ENCODE measurements at regions not wholly inside any gene's neighbourhood (a gene's known extent, or its start where the extent isn't known, plus 50 kb on each side); places are given as distances from the start of the nearest gene placed in this dataset.
A peak's percentile ranks its signal among the peaks of the same experiment; 100 is the strongest.
"Not testable (repeated sequence)": the region's sequence is repeated elsewhere in the genome, so short reads cannot be mapped to it uniquely, and the experiment has no call there.

DNA sequence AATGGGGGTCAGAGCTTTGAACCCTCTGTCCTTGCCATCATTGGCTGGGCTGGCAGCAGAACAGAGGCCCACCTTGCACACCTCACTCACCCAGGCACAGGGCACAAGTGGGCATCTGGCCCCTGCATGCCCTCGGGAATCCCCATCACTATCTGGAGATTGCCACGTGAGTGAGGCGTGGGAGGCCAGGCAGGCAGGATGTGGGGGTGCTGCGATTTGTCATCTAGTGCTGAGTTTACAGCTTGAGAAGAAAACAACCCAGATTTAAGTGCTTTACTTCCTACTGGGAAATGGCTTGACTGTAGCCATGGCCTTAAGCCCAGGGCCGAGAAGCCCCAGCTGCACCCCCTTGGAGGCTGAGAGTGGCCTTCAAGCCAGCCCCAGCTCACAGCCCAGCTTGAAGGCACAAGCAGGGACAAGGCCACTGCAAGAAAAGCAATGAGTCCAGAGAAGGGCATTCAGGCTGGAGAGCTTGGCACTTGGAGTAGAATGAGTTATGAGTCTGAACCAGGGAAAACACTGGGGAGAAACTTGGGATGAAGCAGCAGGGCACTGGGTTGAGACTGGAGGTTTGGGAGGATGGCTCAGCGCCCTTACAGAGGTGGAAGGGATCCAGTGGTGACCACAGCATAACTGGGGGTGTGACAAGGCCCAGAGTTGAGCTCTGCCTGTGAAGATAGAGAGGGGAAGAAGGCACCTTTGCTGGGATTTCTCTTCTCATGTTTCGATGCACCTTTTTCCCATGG lies 123.0 kb downstream of the CXCL12 start:
- TF ChIP-seq POLR2A (IDR thresholded peaks at IDR 0.05; ENCODE audit: low read depth, low read length): no peak; the same call in 1 of the 2 replicates
- TF ChIP-seq POLR2AphosphoS5 (IDR thresholded peaks at IDR 0.05; ENCODE audit: low read depth, low read length): no peak
- TF ChIP-seq TAF1 (IDR thresholded peaks at IDR 0.05; ENCODE audit: borderline replicate concordance, low read depth, low read length): 0 out of 2 replicates have a peak, but pooled peaks have one; percentile 12
- DNase-seq (ENCODE audit: insufficient read length) (no peak), FAIRE-seq (peak; percentile 94)

DNA sequence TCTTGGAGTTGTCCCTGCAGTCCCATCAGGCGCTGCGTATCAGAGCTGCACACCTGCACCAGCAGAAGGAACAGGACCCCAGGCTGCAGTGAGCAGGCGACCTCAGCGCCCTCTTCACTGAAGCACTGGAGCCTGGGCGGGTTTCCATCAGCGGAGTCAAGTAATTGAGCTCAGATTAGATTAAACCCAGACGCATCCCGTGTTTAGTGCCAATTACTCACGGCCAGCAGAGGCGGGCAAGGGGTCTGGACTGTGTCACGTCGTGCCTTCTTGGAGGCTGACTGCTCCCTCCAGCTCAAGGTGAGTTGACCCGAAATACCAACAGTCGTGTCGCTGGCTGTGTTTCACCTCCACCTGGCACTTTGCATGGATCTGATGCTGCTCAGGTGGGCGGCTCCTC lies 123.6 kb downstream of the CXCL12 start:
- no peak for FAIRE-seq
- DNase-seq (ENCODE audit: insufficient read length): no peak
- TF ChIP-seq TAF1 (IDR thresholded peaks at IDR 0.05; ENCODE audit: borderline replicate concordance, low read depth, low read length) (no peak), POLR2A (IDR thresholded peaks at IDR 0.05; ENCODE audit: low read depth, low read length) (no peak), POLR2AphosphoS5 (IDR thresholded peaks at IDR 0.05; ENCODE audit: low read depth, low read length) (no peak)

DNA sequence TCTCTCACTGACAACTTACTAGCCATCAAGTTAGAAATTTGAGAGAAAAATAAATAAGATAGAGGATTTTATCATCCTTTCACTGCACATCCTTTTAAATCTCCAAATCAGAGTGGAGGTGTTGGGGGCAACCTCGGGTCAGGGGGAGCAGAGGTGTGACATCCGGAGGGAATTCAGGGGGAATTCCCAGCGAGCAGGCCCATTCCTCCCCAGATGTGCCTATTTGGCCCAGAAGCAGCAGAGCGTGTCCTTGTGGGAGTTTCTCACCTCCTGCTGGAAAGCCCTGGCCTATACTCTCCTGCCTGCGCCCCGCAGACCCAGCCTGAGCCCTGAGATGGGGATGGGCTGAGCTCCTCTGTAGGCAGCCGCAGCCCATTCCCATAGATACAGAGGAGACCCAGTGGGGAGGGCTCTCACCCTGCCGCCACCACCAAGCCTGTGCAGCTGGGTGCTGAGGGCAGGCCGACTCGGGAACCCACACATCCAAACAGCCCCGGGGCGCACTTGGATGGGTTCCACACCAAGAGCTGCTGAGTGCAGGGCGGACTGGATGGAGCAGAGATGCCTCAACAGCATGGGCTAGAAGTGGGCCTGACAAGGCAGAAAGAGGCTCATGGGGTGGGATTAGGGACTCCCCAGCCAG lies 124.5 kb downstream of the CXCL12 start:
- DNase-seq (ENCODE audit: insufficient read length) (no peak), FAIRE-seq (peak; percentile 91)
- 0 out of 2 replicates have a peak, but pooled peaks have one; percentile 17 for TF ChIP-seq TAF1 (IDR thresholded peaks at IDR 0.05; ENCODE audit: borderline replicate concordance, low read depth, low read length)
- TF ChIP-seq POLR2AphosphoS5 (IDR thresholded peaks at IDR 0.05; ENCODE audit: low read depth, low read length): no peak
- TF ChIP-seq POLR2A (IDR thresholded peaks at IDR 0.05; ENCODE audit: low read depth, low read length): peak; percentile 56; the same call in 1 of the 2 replicates

DNA sequence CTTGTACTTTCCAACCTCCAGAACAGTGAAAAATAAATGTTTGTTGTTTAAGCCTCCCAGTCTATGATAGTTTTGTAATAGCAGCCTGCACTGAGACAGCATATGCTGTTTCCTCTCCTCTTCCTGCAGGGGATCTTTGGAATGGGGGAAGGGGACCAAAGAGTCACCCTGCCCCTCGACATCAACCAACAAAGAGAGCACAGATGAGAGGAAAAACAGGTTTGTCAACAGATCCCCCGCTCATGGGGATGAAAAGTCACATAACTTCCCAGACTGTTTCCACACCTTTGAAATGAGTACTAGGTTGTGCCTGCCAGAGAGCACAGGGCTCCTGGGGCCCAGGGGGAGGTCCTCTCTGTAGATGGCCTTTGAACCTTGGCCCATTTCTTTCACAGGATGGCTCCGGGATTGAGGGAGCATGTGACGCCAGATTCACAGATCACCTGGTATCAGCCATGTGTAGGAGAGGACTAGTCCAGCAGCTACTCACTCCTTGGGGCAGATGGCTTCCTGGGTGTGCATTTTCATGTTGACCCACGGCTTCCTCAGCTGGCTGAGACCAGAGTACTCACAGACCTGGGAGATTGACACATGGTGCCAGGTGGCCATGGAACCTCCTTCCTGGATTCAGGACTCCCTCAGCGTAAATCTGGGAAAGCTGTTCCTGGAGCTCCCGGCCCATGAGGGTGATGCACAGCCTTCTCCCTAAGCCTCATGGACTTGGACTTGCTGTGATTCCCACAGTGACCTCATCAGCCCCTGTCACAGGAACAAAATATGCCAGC lies 125.6 kb downstream of the CXCL12 start:
- FAIRE-seq (no peak), DNase-seq (ENCODE audit: insufficient read length) (no peak)
- TF ChIP-seq TAF1 (IDR thresholded peaks at IDR 0.05; ENCODE audit: borderline replicate concordance, low read depth, low read length) (no peak), POLR2AphosphoS5 (IDR thresholded peaks at IDR 0.05; ENCODE audit: low read depth, low read length) (no peak), POLR2A (IDR thresholded peaks at IDR 0.05; ENCODE audit: low read depth, low read length) (no peak)

DNA sequence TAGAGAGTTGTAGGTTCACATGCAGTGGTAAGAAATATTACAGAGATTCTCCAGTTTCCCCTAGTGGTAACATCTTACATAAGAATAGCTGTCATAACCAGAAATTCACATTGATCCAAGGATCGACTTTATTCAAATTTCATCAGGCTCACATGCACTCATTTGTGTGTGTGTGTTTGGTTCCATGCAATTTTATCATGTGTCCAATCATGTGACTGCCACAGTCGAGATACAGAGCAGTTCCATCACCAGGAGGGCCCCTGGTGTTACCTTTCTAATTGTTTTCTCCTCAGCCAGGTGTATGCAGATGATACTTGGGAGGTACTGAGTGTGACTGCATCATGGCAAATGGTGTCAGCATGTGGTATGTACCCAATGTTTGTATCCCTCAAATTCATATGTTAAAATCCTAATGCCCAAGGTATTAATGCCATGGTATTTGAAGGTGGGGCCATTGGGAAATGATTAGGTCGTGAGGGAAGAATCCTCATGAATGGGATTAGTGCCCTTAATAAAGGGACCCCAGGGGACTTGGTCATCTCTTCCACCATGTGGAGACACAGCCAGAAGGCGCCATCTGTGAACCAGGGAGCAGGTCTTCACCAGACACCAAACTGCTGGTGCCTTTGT lies 126.3 kb downstream of the CXCL12 start:
- DNase-seq (ENCODE audit: insufficient read length) (no peak), FAIRE-seq (no peak)
- TF ChIP-seq POLR2AphosphoS5 (IDR thresholded peaks at IDR 0.05; ENCODE audit: low read depth, low read length): no peak
- no peak for TF ChIP-seq POLR2A (IDR thresholded peaks at IDR 0.05; ENCODE audit: low read depth, low read length)
- TF ChIP-seq TAF1 (IDR thresholded peaks at IDR 0.05; ENCODE audit: borderline replicate concordance, low read depth, low read length): no peak

DNA sequence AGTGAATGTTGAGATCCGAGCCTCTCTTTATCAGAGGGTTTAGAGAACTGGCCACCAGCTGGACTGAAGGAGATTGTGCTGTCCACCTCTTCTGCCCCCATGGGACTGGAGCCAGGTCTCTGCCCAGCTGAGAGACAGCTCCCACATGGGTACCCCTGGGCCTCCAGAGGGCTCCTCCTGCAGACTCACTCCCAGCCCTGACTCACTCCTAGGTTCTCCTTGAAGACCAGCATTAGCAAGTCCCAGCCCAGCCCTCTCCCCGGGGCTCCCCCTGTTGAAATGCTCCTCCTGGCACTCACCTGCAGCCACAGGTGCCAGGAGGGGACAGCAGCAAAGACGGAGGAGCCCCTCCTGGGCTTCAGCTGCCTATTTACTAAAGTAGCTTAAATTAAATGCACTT lies 126.9 kb downstream of the CXCL12 start:
- no peak for FAIRE-seq
- no peak for TF ChIP-seq TAF1 (IDR thresholded peaks at IDR 0.05; ENCODE audit: borderline replicate concordance, low read depth, low read length)
- TF ChIP-seq POLR2A (IDR thresholded peaks at IDR 0.05; ENCODE audit: low read depth, low read length): no peak
- TF ChIP-seq POLR2AphosphoS5 (IDR thresholded peaks at IDR 0.05; ENCODE audit: low read depth, low read length): no peak
- DNase-seq (ENCODE audit: insufficient read length): no peak

DNA sequence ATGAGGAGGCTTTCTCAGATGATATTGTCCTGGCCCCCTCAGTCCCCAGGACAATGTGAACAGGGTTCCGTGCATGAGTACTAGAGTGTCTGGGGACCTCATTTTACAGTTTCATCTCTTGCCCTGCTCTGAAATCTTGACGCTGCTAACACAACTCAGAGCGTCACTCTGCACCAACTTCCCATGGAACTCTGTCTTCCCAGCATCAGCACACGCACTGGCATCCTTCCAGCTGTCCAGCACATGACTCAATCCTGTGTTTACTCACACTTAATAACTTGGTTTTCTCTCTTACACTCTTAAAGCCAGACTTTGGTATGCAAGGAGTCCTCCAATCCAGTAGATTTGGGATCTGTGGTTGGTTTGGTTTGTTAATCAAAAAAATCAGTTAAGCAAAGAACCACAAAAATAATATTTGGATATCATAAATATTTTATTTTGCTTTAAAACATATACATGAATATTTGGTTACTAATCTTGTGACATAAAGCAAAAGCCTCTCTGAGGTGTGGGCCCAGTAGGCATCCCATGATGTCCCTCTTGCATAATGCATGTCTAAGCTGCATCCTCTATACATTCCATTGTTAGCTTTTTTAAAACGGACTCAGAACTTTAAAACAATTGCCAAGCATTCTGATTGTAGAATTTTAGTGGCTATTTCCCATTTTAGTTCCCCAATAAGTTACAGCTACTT lies 131.0 kb downstream of the CXCL12 start:
- no peak for DNase-seq (ENCODE audit: insufficient read length)
- TF ChIP-seq POLR2A (IDR thresholded peaks at IDR 0.05; ENCODE audit: low read depth, low read length): no peak
- TF ChIP-seq POLR2AphosphoS5 (IDR thresholded peaks at IDR 0.05; ENCODE audit: low read depth, low read length): no peak
- no peak for TF ChIP-seq TAF1 (IDR thresholded peaks at IDR 0.05; ENCODE audit: borderline replicate concordance, low read depth, low read length)
- FAIRE-seq: no peak

DNA sequence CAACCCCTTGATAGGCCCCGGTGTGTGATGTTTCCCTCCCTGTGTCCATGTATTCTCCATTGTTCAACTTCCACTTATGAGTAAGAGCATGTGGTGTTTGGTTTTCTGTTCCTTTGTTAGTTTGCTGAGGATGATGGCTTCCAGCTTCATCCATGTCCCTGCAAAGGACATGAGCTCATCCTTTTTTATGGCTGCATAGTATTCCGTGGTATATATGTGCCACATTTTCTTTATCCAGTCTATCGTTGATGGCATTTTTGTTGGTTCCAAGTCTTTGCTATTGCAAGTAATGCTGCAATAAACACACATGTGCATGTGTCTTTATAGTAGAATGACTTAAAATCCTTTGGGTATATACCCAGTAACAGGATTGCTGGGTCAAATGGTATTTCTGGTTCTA lies 132.3 kb downstream of the CXCL12 start:
- FAIRE-seq; DNase-seq (ENCODE audit: insufficient read length): not testable (repeated sequence)

DNA sequence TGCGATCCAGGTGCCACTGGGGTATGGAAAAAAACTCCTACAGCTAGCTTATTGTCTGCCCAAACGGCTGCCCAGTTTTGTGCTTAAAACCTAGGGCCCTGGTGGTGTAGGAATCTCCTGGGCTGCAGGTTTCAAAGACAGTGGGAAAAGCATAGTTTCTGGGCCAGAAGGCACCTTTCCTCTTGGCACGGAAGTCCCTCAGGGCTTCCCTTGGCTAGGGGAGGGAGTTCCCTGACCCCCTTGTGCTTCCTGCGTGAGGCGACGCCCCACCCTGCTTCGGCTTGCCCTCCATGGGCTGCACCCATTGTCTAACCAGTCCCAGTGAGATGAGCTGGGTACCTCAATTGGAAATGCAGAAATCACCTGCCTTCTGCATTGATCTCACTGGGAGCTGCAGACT lies 135.0 kb downstream of the CXCL12 start:
- DNase-seq (ENCODE audit: insufficient read length); FAIRE-seq: not testable (repeated sequence)

DNA sequence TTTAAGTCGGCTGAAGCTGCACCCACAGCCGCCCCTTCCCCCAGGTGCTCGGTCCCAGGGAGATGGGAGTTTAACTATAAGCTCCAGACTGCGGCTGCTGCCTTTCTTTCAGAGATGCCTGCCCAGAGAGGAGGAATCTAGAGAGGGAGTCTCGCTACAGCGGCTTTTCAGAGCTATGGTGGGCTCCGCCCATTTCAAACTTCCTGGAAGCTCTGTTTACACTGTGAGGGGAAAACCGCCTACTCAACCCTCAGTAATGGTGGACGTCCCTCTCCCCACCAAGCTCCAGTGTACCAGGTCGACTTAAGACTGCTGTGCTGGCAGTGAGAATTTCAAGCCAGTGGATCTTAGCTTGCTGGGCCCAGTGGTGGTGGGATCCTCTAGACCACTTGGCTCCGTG lies 135.4 kb downstream of the CXCL12 start:
- no peak for FAIRE-seq
- no peak for DNase-seq (ENCODE audit: insufficient read length)
- TF ChIP-seq POLR2A (IDR thresholded peaks at IDR 0.05; ENCODE audit: low read depth, low read length): no peak
- TF ChIP-seq POLR2AphosphoS5 (IDR thresholded peaks at IDR 0.05; ENCODE audit: low read depth, low read length): no peak
- no peak for TF ChIP-seq TAF1 (IDR thresholded peaks at IDR 0.05; ENCODE audit: borderline replicate concordance, low read depth, low read length)

DNA sequence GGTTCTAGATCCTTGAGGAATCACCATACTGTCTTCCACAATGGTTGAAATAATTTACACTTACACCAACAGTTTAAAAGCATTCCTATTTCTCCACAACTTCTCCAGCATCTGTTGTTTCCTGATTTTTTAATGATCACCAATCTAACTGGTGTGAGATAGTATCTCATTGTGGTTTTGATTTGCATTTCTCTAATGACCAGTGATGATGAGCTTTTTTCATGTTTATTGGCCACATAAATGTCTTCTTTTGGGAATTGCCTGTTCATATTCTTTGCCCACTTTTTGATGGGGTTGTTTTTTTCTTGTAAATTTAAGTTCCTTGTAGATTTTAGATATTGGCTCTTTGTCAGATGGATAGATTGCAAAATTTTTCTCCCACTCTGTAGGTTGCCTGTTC lies 138.2 kb downstream of the CXCL12 start:
- not testable (repeated sequence) for DNase-seq (ENCODE audit: insufficient read length); FAIRE-seq

DNA sequence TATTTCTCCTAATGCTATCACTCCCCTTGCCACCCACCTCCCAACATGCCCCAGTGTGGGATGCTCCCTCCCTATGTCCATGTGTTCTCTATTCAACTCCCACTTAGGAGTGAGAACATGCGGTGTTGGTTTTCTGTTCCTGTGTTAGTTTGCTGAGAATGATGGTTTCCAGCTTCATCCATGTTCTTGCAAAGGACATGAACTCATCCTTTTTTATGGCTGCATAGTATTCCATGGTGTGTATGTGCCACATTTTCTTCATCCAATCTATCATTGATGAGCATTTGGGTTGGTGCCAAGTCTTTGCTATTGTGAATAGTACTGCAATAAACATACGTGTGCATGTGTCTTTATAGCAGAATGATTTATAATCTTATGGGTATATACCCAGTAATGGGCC lies 138.6 kb downstream of the CXCL12 start:
- FAIRE-seq; DNase-seq (ENCODE audit: insufficient read length): not testable (repeated sequence)

Measured in GM12892 (cell line).